GM21619 (cell line): ENCODE measurements at regions not wholly inside any gene's neighbourhood (a gene's known extent, or its start where the extent isn't known, plus 50 kb on each side); places are given as distances from the start of the nearest gene placed in this dataset.

Experiments
- ATAC-seq: cut with Tn5 transposase; IDR thresholded peaks from one replicate; pipeline ENCODE4 v1.9.1; 2021; ENCODE audit not compliant: unreplicated experiment

DNA sequence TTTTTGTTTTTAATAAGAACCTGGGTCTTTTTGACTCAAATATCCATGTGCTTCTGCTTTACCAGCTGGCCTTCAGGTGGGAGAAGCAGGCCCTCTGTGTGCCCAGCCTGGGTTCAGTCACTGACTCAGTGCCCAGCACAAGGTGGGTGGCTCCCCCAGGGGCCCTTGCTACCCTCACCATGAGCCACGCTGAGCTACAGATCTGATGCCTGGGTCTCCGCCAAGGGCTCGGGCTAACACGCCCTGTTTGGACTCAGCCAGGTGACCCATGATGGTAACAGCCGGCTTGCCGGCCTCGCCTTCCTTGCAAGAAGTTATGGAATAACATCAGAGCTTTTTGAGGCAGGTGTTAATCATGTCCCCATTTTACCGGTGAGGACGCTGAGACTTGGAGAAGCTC lies 109.5 kb upstream of the NLRP1 start:
- ATAC-seq = no peak

DNA sequence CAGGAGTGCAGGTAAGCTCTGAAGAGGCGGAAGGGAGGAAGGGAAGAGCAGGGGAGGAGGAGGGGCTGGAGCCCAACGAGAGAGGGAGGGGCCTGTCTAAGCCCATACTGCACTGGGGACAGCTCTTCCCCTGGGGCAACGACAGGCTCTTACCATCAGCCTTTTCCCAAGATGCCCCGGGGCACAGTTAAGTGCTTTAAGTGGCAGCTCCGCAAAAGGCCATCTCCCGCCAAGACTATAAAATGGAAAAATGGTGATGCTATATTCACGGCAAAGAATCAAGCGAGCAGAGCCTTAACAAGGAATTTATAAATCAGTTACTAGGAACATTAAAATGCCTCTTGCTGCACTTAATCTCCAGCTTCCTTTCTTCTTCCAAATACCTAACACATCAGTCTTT lies 110.2 kb upstream of the NLRP1 start:
- ATAC-seq = no peak

DNA sequence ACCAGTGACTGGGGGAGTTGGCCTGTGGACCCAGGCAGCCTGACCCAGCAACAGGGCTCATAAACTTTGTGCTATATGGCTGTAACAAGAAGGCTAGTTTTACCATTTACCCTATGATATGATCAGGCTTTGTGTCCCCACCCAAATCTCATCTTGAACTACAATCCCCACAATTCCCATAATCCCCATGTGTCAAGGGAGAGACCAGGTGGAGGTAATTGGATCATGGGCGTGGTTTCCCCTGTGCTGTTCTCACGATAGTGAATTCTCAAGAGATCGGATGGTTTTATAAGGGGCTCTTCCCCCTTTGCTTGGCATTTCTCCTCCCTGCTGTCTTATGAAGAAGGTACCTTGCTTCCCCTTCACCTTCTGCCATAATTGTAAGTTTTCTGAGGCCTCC lies 111.2 kb upstream of the NLRP1 start:
- ATAC-seq = no peak

DNA sequence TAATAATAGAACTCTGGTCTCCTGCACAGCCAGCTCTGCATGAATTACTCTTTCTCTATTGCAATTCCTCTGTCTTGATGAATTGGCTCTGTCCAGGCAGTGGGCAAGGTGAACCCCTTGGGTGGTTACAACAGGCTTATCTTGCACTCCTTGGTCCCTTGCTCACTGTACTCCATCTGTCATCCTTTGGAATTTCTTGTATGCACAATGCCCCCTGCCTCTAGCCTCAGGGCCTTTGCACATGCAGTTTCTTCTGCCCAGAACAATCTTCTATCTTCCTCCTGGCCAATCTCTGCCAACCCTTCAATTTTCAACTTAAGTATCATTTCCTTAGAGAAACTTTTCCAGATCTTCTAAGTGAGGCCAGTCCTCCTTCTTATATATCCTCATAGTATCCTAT lies 114.7 kb upstream of the NLRP1 start:
- no peak for ATAC-seq

DNA sequence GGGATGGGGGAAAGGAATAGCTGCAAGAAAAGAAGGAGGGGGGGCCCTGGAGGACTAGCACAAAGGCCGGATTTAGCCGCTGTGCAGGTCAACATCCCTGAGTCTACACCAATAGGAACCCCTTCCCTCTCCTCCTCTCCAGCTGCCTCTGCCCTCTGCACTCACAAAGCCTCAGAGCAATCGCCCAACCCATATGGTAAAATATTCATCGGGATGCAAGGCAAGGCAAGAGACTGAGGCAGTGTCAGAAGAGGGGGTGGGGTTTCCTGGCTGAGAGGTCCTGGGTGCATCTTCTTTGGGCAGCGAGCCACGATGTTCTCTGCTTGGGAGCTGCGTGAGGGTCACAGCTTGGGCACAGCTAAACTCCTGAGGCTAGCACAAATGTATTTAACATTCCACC lies 115.5 kb upstream of the NLRP1 start:
- no peak for ATAC-seq

DNA sequence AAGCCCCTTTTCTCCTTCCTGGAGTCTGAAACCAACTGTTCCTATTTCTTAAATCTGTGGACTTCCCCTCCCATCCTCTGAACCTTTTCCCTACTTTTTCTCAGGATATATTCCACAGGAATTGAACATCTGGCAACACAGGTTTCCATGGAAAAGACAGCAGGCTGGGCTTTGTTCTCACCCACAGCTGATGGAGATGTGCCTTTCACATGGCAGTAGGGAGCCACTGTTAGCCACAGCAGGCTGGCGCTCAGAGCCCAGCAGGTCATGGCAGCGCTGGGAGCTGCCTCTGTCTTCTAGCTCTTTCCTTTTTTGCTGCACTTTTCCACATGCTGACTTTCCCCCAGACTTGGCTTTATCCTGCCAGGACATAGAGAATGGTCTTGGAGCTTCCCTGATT lies 116.4 kb upstream of the NLRP1 start:
- no peak for ATAC-seq

DNA sequence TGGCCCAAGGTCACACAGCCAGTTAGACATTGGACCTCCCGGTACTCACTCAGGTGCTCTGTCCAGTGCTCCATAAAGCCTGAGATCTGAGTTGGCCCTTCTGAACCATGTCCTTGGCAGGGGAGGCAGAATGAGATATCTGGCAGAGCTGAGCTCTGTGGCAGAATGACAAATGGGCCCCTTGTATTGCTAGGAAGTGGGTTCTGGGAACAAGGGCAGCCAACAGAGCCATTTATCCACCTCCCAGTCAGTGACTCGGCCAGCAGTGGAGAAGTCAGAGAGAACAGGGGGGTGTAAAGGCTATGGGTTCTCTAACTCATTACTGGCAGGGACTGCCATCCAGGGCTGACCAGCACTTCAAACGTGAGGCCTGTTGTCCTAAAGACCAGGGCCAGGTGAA lies 117.1 kb upstream of the NLRP1 start:
- ATAC-seq = no peak

DNA sequence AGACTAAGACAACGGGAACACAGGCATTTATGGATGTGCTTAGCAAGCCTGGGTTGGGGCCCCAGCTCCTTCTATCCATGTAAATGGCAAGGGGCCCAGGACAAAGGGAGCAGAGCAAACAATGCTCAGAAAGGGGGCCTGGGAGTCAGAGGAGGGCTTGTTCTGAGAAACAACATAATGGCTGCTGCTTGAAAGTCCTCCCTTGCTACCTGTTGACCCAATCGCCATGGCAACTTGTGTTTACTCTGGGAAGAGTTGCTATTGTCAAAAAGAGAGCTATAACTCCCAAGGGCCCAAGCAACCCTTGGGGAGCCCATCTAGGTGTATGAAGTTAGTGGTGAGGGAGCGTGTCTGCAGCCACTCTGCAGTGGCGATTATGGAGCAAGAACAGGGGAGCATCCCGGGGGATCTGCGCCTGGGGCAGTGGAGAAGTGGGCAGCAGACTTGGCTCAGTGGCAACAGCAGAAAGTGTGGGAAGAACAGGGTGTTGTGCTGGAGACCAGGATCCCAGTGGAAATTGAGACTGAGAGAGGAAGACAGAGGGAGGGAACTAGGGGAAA lies 118.7 kb upstream of the NLRP1 start:
- ATAC-seq = no peak

DNA sequence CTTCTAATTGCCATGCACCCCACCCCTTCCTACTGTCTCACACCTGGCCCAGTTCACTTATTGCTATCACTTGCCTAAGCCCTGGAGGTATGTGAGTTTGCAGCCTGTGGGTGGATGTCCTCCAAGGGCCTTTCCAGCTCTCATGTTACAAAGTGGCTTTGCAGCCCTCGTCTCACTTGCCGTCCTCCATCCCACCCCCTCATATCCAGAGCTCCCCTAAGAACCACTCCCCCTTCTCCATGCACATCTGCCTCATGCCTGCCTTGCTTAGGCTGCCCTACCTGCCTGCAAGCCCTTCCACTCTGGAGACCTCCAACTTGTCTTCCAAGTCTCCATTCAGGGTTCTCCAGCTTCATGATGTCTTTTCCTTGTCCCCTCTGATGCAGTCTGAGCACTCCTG lies 119.4 kb upstream of the NLRP1 start:
- no peak for ATAC-seq

DNA sequence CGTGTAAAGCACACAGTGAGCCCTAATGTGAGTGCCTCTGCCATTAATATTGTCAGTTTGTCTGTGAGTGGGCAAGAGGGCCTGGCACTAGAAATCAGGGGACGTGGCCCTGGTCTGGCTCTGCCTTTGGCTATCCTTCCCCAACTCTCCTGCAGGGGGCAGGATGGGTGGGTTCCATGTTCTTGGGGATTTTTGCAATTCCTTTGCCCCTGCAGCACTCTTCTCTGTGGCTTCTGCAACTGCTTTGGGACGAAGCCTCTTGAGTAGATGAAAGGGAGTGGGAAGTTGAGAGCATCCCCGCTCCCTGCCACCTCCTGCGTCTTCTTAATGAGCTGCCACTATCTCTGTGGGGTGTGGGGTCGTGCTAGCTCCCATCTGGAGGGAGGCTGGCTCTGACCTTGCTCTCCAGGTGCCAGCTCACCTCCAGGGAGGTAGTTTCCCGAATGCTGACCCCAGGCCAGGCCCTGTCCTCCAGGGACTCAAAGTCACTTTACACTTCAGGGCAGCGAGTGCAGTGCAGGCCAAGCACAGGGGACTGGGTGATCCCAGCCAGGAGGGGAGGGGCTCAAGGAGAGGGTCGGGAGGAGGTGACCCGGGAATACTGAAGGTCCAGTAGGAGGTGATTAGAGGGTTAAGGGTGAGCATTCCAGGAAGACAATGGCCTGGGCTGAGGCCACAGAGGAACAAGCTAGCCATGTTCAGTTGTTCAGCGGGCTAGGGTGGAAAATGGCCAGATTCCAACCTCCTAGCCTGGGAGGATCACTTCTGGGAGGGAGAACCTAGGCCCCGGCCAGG lies 121.0 kb upstream of the NLRP1 start:
- ATAC-seq = no peak

DNA sequence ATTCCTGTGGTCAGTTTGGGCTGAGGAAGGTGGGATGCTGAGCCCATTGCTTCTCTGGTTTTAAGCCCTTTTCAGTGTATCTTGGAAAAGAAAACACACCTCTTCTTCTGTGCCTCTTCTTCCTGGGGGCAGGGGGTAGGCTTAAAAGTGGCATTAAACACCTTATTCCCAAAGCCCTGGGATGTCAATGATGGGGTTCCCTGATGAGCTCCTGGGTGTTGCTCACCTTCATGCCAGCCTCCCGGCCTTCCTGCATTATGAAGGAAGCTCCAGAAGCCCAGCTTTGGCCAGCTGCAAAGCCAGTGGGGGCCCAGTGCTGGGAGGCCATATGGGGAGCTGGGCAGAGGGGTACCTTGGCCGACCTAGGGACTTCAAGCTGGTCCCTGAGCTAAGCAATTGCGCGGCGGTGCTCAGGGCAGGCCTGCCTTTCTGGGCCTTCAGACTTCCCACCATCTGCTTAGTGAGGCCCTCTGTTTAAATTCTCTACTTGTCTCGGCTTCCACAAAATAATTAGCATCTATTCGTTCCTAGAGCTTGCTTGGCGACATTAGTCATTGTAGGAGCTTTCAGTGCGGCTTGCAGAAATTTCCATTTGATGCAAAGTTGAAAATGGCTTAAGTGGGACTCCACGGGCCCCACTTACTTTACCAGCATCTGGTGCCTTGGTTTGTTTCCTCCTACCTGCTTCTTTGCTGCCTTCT lies 121.7 kb upstream of the NLRP1 start:
- ATAC-seq = no peak

DNA sequence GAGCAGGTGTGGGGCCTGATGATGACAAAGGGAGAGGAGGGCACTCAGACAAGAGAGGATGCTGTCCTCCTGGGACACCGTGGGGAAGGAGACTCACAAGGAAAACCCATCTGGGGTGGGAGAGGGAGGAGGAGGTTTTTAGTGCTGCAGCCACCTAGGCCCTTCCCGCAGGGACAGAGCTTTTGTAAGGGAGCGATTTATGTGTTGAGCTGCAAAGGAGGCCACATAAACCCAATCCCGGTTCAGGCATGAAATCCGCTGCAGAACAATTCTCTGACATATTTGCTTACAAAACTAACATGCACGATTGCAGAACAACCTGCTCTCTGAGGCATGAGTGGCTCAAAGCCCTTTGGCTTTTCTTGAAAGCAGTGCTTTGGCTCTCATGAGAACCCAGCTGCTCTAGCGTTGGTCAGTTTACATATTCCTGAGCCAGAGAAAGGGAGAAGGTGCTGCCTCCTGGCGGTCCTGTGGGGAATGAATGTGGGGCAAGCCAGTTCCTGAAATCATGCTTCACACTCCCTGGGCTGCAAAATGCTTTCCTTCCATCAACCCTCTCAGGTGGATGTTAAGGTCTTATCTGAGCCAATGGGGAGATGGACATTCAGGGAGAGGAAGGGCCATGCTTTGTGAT lies 122.4 kb upstream of the NLRP1 start:
- ATAC-seq = no peak

DNA sequence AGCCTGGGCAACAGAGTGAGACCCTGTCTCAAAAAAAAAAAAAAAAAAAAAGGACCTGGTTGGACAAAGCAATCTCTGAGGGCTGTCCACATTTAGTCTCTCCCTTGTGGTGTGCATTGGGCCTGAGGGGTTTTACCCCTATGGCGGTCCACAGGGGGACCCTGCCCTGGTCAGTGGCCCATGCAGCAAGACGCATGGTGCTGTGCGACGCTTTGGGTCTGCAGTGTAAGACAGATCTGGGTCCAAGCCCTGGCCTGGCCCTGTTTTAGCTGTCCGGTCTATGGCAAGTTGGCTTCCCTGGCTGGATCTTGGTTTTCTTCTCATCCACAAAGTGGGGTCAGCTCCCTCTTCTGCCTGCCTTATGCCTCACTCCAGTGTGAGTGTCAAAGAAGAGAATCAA lies 123.2 kb upstream of the NLRP1 start:
- ATAC-seq = no peak

DNA sequence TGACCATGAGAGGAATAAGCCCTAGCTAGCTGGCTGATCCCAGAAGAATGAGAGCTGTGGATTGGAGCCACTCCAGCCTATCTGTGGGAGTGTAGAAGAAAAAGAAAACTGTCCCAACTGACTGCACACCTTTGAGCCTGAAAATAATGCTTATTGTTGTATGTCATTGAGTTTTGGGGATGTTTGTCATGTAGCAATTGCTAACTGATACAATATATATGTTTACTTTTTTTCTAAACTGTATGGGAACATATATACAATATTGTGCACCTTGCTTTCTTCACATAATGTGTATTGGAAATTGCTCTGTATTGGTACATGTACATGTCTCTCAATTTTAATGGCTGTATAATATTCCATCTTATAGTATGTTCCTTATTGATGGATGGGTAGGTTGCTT lies 124.0 kb upstream of the NLRP1 start:
- no peak for ATAC-seq

DNA sequence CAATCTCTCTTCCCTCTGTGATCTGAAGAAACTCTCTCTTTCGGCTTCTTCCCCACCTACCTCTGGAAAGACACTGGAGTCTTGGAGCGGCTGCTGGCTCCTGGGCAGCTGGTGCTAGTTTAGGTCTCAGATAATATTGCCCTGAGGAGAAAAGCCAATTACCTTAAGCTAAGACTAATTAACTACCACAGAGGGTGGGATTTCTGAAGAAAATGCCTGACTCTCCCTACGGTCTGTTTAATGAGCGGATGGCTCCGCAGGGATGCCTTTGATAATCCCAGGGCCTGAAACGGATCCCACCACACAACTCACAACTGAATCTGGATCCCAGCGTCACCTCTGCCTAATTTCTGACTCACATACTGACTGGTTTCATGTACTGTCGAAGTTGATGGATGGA lies 127.0 kb upstream of the NLRP1 start:
- ATAC-seq = no peak

DNA sequence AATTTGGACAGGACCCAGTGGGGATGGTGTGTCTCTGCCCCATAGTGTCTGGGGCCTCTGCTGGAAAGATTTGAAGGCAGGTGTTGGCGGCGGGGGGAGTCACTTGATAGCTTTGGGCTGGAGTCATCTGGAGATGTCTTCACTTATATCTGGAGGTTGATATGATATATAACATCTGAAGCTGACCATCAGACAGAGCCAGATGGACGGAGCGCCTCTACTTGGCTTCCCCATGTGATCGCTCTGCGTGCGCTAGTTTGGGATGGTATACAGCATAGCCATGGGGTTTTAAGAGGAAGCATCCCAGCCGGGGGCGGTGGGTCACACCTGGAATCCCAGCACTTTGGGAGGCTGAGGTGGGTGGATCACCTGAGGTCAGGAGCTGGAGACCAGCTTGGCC lies 130.7 kb upstream of the NLRP1 start:
- no peak for ATAC-seq

DNA sequence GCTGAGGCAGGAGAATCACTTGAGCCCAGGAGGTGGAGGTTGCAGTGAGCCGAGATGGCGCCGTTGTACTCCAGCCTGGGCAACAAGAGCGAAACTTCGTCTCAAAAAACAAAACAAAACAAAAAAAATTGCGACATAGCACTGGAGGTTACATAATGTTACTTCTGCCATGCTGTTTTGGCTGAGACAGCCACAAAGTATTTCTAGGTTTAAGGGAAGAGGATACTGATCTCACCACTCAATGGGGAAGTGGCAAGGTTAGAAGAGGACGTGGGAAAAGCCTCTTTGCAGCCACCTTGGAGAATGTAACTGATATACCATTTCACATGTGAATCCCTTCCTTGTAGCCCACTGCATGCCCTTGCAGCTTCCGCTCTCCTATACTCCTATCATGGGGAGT lies 131.2 kb upstream of the NLRP1 start:
- no peak for ATAC-seq

DNA sequence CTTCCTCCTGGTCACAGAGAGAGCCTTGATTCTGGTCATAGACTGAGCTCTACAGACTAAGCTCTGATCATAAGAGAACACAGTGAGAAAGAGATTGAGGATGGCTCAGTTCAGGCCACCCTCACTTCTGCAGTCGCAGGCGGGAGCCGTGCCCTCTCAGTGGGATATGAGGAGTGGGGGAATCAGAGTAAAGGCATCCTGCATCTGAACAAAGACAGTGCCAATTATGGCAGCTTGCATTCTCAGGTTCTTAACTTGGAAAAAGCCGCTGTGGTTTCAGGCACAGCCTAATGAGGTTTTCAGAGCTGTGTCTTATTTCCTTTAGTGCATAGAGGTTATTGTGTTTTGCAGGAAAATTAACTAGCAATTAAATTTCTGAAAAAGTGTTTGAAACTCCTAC lies 134.4 kb upstream of the NLRP1 start:
- no peak for ATAC-seq

DNA sequence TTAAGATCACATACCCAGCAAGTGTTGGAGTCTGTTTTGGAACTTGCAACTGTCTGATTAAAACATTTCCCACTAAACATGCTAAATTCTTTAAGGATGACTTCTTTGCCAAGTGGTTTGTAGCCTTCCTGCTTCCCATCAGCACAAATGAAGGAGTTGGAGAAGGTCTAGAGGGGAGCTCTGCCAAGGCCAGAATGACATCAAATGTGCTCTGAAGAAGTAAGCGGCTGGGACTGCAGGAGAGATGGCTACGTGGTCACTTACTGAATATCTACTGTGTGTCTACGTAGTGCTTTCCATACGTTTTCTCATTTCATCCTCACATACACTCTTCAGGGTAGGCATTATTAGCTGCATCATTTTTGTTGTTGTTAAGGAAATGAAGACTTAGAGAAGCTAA lies 135.7 kb upstream of the NLRP1 start:
- ATAC-seq = no peak

DNA sequence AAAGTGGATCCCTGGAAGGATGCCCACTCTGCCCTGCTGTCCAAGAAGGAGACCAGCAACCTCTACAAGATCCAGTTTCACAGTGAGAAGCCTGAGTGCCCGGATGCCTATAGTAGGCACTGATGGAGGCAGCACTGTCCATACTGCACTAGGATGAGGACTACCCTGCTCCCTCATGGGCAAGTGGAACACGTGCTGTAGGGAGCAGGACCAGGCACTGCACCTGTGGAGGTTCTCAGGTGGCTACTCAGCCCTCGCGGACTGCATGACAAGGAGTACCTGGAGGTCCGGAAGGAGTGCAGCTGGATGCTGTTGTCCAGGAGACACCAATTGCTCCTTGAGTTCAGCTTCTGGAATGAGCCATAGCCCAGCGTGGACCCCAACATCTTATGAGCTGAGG lies 146.1 kb upstream of the NLRP1 start:
- ATAC-seq = no peak

DNA sequence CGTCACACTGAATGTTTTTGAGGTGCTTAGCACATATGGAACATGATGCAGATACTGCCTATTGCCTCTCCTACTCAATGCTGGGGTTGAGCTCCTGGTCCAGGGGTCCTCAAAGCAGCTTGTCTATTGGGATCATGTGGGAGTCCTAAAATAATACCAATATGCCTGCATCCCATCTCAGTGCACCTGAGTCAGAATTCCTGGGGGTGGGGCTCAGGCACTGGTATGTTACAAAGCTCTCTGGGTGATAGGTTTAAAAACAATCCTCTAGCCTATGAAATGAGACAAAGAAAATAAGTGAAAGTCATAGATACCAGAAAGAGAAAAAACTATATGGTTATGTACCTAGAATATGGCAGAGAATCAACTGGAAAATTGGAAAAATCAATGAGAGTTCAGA lies 156.6 kb upstream of the NLRP1 start:
- no peak for ATAC-seq

DNA sequence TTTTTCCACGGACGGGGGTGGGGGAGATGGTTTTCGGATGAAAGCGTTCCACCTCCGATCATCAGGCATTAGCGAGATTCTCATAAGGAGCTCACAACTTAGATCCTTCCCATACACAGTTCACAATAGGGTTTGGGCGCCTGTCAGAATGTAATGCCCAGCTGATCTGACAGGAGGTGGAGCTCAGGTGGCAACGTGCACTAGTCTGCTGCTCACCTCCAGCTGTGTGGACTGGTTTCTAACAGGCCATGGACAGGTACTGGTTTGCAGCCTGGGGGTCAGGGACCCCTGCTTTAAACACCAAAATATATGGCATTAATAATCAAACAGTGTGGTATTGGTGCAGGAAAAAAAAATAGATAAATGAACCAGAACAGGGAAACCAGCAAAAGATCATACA lies 157.5 kb upstream of the NLRP1 start:
- no peak for ATAC-seq
